ENCODE measurements at regions not wholly inside any gene's neighbourhood (a gene's known extent, or its start where the extent isn't known, plus 50 kb on each side); places are given as distances from the start of the nearest gene placed in this dataset.

GRCh38 chr5:92106808-92107207 is 723.7 kb upstream of the ARRDC3 start:
- TF ChIP-seq CTCF (IDR thresholded peaks at IDR 0.05; ENCODE audit: extremely low read depth, missing control alignments): no peak
- no peak for DNase-seq (ENCODE audit: low spot score)

- DNase-seq (ENCODE audit: low spot score): no peak
- TF ChIP-seq CTCF (IDR thresholded peaks at IDR 0.05; ENCODE audit: extremely low read depth, missing control alignments): no peak
These were observed 721.0 kb upstream of the ARRDC3 start for GRCh38 chr5:92104126-92104525.

GRCh38 chr5:92102313-92102712 is 719.2 kb upstream of the ARRDC3 start:
- no peak for DNase-seq (ENCODE audit: low spot score)
- no peak for TF ChIP-seq CTCF (IDR thresholded peaks at IDR 0.05; ENCODE audit: extremely low read depth, missing control alignments)

GRCh38 chr5:92092239-92092638 is 709.1 kb upstream of the ARRDC3 start:
- no peak for DNase-seq (ENCODE audit: low spot score)
- no peak for TF ChIP-seq CTCF (IDR thresholded peaks at IDR 0.05; ENCODE audit: extremely low read depth, missing control alignments)

GRCh38 chr5:92086059-92086811 is 703.1 kb upstream of the ARRDC3 start:
- no peak for DNase-seq (ENCODE audit: low spot score)
- no peak for TF ChIP-seq CTCF (IDR thresholded peaks at IDR 0.05; ENCODE audit: extremely low read depth, missing control alignments)

- no peak for TF ChIP-seq CTCF (IDR thresholded peaks at IDR 0.05; ENCODE audit: extremely low read depth, missing control alignments)
These were observed 699.0 kb upstream of the ARRDC3 start for GRCh38 chr5:92081958-92082712.

GRCh38 chr5:92070786-92071185 is 687.7 kb upstream of the ARRDC3 start:
- DNase-seq (ENCODE audit: low spot score): no peak
- TF ChIP-seq CTCF (IDR thresholded peaks at IDR 0.05; ENCODE audit: extremely low read depth, missing control alignments): no peak

More at GRCh38 chr5:92081958-92082712, 699.0 kb upstream of the ARRDC3 start:
- no peak for DNase-seq (ENCODE audit: low spot score)

All from GM20000 (cell line).